ENCODE measurements at regions not wholly inside any gene's neighbourhood (a gene's known extent, or its start where the extent isn't known, plus 50 kb on each side); places are given as distances from the start of the nearest gene placed in this dataset.
"Not testable (repeated sequence)": the region's sequence is repeated elsewhere in the genome, so short reads cannot be mapped to it uniquely, and the experiment has no call there.

DNA sequence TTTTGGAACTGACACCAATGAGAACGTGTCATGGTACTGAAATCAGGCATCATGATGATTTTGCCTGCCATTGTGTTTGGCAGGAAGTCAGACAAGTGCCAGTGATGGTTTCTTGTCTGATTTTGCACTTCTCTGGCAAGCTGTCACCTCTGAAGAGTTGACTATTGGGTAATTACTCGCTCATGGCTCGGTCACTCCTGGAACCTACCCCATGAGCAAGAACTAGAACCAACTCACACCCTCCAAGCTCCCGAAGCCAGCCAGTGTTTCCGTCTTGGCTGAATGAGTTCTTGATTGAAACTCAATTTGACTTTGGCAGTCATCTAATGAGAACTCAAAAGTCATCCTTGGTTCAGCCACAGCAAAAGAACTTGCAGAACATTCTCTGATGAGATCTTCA is 73.9 kb downstream of the CDRT15L2 start:
- TF ChIP-seq, protein P1, sequence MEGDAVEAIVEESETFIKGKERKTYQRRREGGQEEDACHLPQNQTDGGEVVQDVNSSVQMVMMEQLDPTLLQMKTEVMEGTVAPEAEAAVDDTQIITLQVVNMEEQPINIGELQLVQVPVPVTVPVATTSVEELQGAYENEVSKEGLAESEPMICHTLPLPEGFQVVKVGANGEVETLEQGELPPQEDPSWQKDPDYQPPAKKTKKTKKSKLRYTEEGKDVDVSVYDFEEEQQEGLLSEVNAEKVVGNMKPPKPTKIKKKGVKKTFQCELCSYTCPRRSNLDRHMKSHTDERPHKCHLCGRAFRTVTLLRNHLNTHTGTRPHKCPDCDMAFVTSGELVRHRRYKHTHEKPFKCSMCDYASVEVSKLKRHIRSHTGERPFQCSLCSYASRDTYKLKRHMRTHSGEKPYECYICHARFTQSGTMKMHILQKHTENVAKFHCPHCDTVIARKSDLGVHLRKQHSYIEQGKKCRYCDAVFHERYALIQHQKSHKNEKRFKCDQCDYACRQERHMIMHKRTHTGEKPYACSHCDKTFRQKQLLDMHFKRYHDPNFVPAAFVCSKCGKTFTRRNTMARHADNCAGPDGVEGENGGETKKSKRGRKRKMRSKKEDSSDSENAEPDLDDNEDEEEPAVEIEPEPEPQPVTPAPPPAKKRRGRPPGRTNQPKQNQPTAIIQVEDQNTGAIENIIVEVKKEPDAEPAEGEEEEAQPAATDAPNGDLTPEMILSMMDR (IDR thresholded peaks at IDR 0.05): not testable (repeated sequence)
- TF ChIP-seq POLR2A, POLR2AphosphoS5, EP300 (IDR thresholded peaks at IDR 0.05): not testable (repeated sequence)
